KMS-11 (cell line): ENCODE measurements at regions not wholly inside any gene's neighbourhood (a gene's known extent, or its start where the extent isn't known, plus 50 kb on each side); places are given as distances from the start of the nearest gene placed in this dataset.

ENCODE experiments used
- H2AFZ ChIP-seq: fragments of 200-600 bp; sonication (generic); 2 replicates; pipeline ENCODE4 v1.6.1; 2016; ENCODE audit warnings: antibody characterized with exemption, mixed run types, low read depth
- H3K27ac ChIP-seq: fragments of 200-600 bp; sonication (generic); 2 replicates; pipeline ENCODE4 v1.6.1; 2016; ENCODE audit warnings: mild to moderate bottlenecking, mixed run types
- H3K27me3 ChIP-seq: fragments of 200-600 bp; sonication (generic); 2 replicates; pipeline ENCODE4 v1.6.1; 2017; ENCODE audit warnings: mild to moderate bottlenecking, low read depth, mixed run types, moderate library complexity; ENCODE audit not compliant: insufficient read depth
- H3K36me3 ChIP-seq: fragments of 200-600 bp; sonication (generic); 2 replicates; pipeline ENCODE4 v1.6.1; 2017; ENCODE audit warnings: mild to moderate bottlenecking, mixed run types; ENCODE audit not compliant: insufficient read depth
- H3K4me1 ChIP-seq: fragments of 200-600 bp; sonication (generic); 2 replicates; pipeline ENCODE4 v1.6.1; 2016; ENCODE audit warnings: mild to moderate bottlenecking, low read depth, mixed run types; ENCODE audit not compliant: poor library complexity, severe bottlenecking
- H3K4me2 ChIP-seq: fragments of 200-600 bp; sonication (generic); 2 replicates; pipeline ENCODE4 v1.7.0; 2016; ENCODE audit warnings: mild to moderate bottlenecking, mixed run types
- H3K4me3 ChIP-seq: fragments of 200-600 bp; sonication (generic); IDR thresholded peaks from 2 replicates; pipeline ENCODE4 v1.6.1; 2017; ENCODE audit warnings: low read depth, low read length, mixed read lengths; ENCODE audit not compliant: insufficient read depth
- H3K79me2 ChIP-seq: fragments of 200-600 bp; sonication (generic); 2 replicates; pipeline ENCODE4 v1.6.1; 2016; ENCODE audit warnings: low read depth, mixed run types; ENCODE audit not compliant: insufficient read depth
- H3K9ac ChIP-seq: fragments of 200-600 bp; sonication (generic); 2 replicates; pipeline ENCODE4 v1.6.1; 2016; ENCODE audit warnings: mild to moderate bottlenecking, mixed run types
- H4K20me1 ChIP-seq: fragments of 200-600 bp; sonication (generic); 2 replicates; pipeline ENCODE4 v1.6.1; 2016; ENCODE audit warnings: mild to moderate bottlenecking, mixed run types; ENCODE audit not compliant: insufficient read depth
- TF ChIP-seq, protein P1 (sequence below): fragments of 200-600 bp; sonication (generic); conservative IDR thresholded peaks from 2 replicates; pipeline ENCODE4 v1.6.1; 2017; ENCODE audit warnings: low read depth, mild to moderate bottlenecking, antibody characterized with exemption, low read length, moderate library complexity, mixed read lengths

DNA sequence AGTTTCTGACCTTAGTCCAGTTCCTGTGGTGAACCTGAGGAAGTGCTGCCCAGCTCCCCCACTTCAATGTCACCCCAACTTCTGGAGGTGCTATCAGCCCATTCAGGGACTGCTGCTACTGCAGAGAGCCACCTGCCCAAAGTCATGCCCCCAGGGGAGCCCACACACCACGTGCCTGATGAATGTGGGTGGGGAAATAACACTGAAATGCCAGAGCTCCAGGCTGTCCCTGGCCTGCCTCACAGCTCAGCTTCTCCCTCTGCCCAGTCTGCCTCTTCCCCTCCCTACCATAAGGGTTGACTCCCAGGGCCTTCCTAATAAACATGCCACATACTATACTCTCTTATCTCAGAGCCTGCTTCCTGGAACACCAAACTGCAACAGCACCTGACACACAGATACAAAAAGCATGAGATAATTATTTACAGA, 276.4 kb upstream of the MOCS1 start:
- Histone ChIP-seq H3K79me2 (no peaks in the 10 kb centered on the region), H2AFZ (no peak overlapping the region), H4K20me1 (no peaks in the 10 kb centered on the region), H3K9ac (no peak overlapping the region), H3K4me2 (no peak overlapping the region), H3K36me3 (no peaks in the 10 kb centered on the region), H3K4me1 (no peaks in the 10 kb centered on the region), H3K27me3 (no peaks in the 10 kb centered on the region), H3K4me3 (no peak overlapping the region), H3K27ac (no peak overlapping the region)
- TF ChIP-seq, protein P1, sequence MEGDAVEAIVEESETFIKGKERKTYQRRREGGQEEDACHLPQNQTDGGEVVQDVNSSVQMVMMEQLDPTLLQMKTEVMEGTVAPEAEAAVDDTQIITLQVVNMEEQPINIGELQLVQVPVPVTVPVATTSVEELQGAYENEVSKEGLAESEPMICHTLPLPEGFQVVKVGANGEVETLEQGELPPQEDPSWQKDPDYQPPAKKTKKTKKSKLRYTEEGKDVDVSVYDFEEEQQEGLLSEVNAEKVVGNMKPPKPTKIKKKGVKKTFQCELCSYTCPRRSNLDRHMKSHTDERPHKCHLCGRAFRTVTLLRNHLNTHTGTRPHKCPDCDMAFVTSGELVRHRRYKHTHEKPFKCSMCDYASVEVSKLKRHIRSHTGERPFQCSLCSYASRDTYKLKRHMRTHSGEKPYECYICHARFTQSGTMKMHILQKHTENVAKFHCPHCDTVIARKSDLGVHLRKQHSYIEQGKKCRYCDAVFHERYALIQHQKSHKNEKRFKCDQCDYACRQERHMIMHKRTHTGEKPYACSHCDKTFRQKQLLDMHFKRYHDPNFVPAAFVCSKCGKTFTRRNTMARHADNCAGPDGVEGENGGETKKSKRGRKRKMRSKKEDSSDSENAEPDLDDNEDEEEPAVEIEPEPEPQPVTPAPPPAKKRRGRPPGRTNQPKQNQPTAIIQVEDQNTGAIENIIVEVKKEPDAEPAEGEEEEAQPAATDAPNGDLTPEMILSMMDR = no peak

DNA sequence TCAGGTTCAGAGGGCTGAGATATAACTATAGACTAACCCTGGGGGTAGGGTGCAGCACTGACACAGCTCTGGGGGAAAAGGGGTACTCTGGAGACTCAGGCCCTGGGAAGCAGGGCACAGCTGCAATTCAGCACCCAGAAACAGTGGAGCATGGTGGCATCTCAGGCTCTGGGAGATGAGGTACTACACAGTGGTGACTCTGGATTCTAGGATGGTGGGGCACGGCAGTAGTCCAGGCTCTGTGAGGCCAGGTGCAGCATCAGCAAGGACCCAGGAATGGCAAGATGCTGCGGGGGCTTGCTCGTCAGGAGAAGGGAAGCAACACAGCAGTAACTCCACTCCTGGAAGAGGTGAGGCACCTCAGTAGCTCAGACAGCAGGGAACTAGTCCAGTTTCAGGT, 271.5 kb upstream of the MOCS1 start:
- no peaks in the 10 kb centered on the region for H4K20me1 ChIP-seq
- H3K79me2 ChIP-seq = no peaks in the 10 kb centered on the region
- no peak overlapping the region for H2AFZ ChIP-seq
- no peaks in the 10 kb centered on the region for H3K36me3 ChIP-seq
- no peak overlapping the region for H3K9ac ChIP-seq
- no peaks in the 10 kb centered on the region for H3K4me1 ChIP-seq
- H3K27me3 ChIP-seq = no peaks in the 10 kb centered on the region
- H3K4me3 ChIP-seq = no peak overlapping the region
- no peak overlapping the region for H3K4me2 ChIP-seq
- H3K27ac ChIP-seq = no peak overlapping the region
- TF ChIP-seq, protein P1 = no peak

DNA sequence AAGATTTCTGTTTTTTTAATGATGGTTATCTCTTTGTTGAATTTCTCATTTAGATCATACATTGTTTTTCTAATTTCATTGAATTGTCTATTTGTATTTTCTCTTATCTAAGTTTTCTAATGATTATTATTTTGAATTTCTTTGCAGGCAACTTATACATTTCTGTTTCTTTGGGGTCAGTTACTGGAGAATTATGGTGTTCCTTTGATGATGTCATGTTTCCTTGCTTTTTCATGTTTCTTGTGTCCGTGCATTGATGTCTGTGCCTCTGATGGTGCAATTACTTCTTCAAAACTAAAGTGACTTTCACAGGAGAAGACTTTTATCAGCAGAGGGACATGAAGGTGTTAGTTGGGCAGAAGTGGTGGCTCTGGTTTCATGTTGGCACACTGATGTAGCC, 270.7 kb upstream of the MOCS1 start:
- no peaks in the 10 kb centered on the region for H3K36me3 ChIP-seq
- H2AFZ ChIP-seq = no peak overlapping the region
- H3K27ac ChIP-seq = no peak overlapping the region
- TF ChIP-seq, protein P1 = no peak
- H3K4me3 ChIP-seq = no peak overlapping the region
- no peaks in the 10 kb centered on the region for H3K4me1 ChIP-seq
- H3K4me2 ChIP-seq = no peak overlapping the region
- no peak overlapping the region for H3K9ac ChIP-seq
- no peaks in the 10 kb centered on the region for H3K27me3 ChIP-seq
- H4K20me1 ChIP-seq = no peaks in the 10 kb centered on the region
- no peaks in the 10 kb centered on the region for H3K79me2 ChIP-seq

DNA sequence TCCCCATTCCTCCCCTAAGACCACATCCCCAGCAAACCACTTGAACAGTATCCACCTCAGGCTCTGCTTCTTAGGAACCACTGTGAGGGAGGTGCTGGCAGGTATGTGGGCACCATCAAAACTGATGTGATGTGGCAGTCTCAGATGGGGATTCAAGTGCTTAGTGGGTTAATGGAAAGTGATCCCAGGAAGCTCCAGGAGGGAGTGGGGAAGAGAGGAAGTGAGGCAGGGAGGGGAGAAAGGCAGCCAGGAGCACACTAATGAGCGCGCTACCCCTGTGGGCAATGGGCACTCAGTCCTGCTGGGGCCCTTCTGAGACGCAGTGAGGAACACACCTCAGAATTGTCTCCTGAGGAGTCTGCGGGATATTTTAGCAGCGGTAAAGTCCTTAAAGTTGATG, 263.1 kb upstream of the MOCS1 start:
- H3K4me2 ChIP-seq = no peak overlapping the region
- TF ChIP-seq, protein P1 = no peak
- H3K79me2 ChIP-seq = no peaks in the 10 kb centered on the region
- H3K27ac ChIP-seq = no peak overlapping the region
- no peaks in the 10 kb centered on the region for H3K27me3 ChIP-seq
- no peak overlapping the region for H2AFZ ChIP-seq
- no peaks in the 10 kb centered on the region for H3K36me3 ChIP-seq
- no peak overlapping the region for H3K9ac ChIP-seq
- H3K4me1 ChIP-seq = no peaks in the 10 kb centered on the region
- no peaks in the 10 kb centered on the region for H4K20me1 ChIP-seq
- no peak overlapping the region for H3K4me3 ChIP-seq

DNA sequence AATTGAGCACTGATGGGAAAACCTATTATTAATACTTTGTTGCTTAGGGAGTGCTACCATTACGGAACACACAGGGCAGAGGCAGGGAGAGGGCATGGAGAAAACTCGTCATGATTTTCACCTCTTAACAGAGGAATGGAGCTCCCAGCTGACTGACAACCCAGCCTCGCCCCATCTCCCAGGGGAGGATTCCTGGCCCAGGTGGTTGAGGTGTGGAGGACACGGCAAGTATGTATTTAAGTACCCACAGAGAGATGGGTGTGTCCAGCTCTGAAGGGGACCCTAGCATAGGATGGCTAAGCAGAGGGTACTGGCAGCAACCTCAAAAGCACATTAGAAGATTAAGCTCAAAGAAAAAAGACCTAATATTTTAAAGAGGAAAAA, 261.9 kb upstream of the MOCS1 start:
- Histone ChIP-seq H3K9ac (no peak overlapping the region), H3K4me3 (no peak overlapping the region), H2AFZ (no peak overlapping the region), H3K79me2 (no peaks in the 10 kb centered on the region), H3K27ac (no peak overlapping the region), H4K20me1 (no peaks in the 10 kb centered on the region), H3K4me1 (no peaks in the 10 kb centered on the region), H3K27me3 (no peaks in the 10 kb centered on the region), H3K36me3 (no peaks in the 10 kb centered on the region), H3K4me2 (no peak overlapping the region)
- TF ChIP-seq, protein P1 = no peak
